Body of pancreas (tissue), 4 donors: ENCODE measurements at regions not wholly inside any gene's neighbourhood (a gene's known extent, or its start where the extent isn't known, plus 50 kb on each side); places are given as distances from the start of the nearest gene placed in this dataset.

Experiments
- CTCF ChIP-seq, 7 experiments: fragments of 450-650 bp in 4 of 7; fragments of 200-600 bp in 3 of 7; sonication (generic) in 3 of 7; IDR thresholded peaks; one replicate each; pipeline ENCODE4 v1.5.1; 2016 to 2019; ENCODE audit warnings: antibody characterized with exemption in 7 of 7
- POLR2A ChIP-seq, 3 donors: fragments of 450-650 bp; IDR thresholded peaks; one replicate each; pipeline ENCODE4 v1.6.1; 2016; ENCODE audit warnings: antibody characterized with exemption in 3 of 3, mild to moderate bottlenecking in 2 of 3

- TF ChIP-seq CTCF (IDR thresholded peaks at IDR 0.05) (no peak), POLR2A (IDR thresholded peaks at IDR 0.05) (no peak)
These were observed 152.4 kb upstream of the PRICKLE1 start for GRCh38 chr12:42741771-42742510.
